NB4 (cell line): ENCODE measurements at regions not wholly inside any gene's neighbourhood (a gene's known extent, or its start where the extent isn't known, plus 50 kb on each side); places are given as distances from the start of the nearest gene placed in this dataset.

Source experiments
- MYC ChIP-seq: IDR thresholded peaks from 2 replicates; pipeline ENCODE4 v1.6.1; 2011; ENCODE audit warnings: low read depth, low read length
- POLR2A ChIP-seq: IDR thresholded peaks from 2 replicates; pipeline ENCODE4 v1.6.1; 2011; ENCODE audit warnings: mild to moderate bottlenecking; ENCODE audit not compliant: insufficient read length; ENCODE audit errors: extremely low read depth
- TF ChIP-seq, protein P1 (sequence below): IDR thresholded peaks from one replicate; pipeline ENCODE4 v1.5.1; 2012; ENCODE audit warnings: low read depth, low read length
- TF ChIP-seq, protein P2 (sequence below): IDR thresholded peaks from 2 replicates; pipeline ENCODE4 v1.6.1; 2011; ENCODE audit warnings: low read depth, low read length

DNA sequence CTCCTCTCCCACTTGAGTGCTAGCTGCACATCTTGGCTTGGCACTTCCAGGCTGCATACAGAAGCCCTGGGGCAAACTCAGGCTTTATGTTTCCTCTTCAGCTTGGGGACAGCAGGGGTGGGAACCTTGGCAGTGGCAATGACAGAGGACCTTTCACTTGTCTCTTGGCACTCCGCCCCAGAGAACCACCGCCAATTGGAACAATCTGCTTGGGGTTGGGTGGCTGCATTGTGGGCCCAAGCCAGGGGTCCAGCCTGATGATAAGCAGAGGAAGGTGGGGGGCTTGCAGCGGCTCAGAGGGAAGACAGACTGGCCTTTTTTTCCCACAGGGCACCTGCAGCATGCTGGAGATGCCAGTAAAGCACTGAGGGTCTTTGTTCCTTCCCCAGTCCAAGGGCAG, 179.0 kb upstream of the NMUR2 start:
- TF ChIP-seq, protein P1, sequence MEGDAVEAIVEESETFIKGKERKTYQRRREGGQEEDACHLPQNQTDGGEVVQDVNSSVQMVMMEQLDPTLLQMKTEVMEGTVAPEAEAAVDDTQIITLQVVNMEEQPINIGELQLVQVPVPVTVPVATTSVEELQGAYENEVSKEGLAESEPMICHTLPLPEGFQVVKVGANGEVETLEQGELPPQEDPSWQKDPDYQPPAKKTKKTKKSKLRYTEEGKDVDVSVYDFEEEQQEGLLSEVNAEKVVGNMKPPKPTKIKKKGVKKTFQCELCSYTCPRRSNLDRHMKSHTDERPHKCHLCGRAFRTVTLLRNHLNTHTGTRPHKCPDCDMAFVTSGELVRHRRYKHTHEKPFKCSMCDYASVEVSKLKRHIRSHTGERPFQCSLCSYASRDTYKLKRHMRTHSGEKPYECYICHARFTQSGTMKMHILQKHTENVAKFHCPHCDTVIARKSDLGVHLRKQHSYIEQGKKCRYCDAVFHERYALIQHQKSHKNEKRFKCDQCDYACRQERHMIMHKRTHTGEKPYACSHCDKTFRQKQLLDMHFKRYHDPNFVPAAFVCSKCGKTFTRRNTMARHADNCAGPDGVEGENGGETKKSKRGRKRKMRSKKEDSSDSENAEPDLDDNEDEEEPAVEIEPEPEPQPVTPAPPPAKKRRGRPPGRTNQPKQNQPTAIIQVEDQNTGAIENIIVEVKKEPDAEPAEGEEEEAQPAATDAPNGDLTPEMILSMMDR: no peak
- TF ChIP-seq, protein P2, sequence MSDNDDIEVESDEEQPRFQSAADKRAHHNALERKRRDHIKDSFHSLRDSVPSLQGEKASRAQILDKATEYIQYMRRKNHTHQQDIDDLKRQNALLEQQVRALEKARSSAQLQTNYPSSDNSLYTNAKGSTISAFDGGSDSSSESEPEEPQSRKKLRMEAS: no peak
- TF ChIP-seq MYC (no peak), POLR2A (no peak)
